Trophoblast cell (in vitro differentiated cells and primary cell): ENCODE measurements at regions not wholly inside any gene's neighbourhood (a gene's known extent, or its start where the extent isn't known, plus 50 kb on each side); places are given as distances from the start of the nearest gene placed in this dataset.

Experiments used
- DNase-seq, 2 donors: peaks; one replicate each; pipeline ENCODE4 v3.0.0-alpha.2; 2016
- H2AFZ ChIP-seq: 2 replicates; pipeline ENCODE4 v1.6.1; 2013; ENCODE audit warnings: low read length, moderate library complexity, mild to moderate bottlenecking; ENCODE audit not compliant: insufficient read depth, poor library complexity
- H2AK5ac ChIP-seq: 2 replicates; pipeline ENCODE4 v1.6.1; 2013; ENCODE audit warnings: mild to moderate bottlenecking, low read length
- H2BK120ac ChIP-seq: 2 replicates; pipeline ENCODE4 v1.6.1; 2013; ENCODE audit warnings: low read length, mild to moderate bottlenecking, moderate library complexity; ENCODE audit not compliant: insufficient read depth, poor library complexity
- H2BK12ac ChIP-seq: 2 replicates; pipeline ENCODE4 v1.6.1; 2013; ENCODE audit warnings: mild to moderate bottlenecking, low read length, moderate library complexity
- H2BK5ac ChIP-seq: 2 replicates; pipeline ENCODE4 v1.6.1; 2013; ENCODE audit warnings: low read length, low read depth, moderate library complexity, mild to moderate bottlenecking; ENCODE audit not compliant: poor library complexity
- H3K14ac ChIP-seq: 2 replicates; pipeline ENCODE4 v1.6.1; 2013; ENCODE audit warnings: mild to moderate bottlenecking, low read length
- H3K18ac ChIP-seq: 2 replicates; pipeline ENCODE4 v1.6.1; 2013; ENCODE audit warnings: mild to moderate bottlenecking, low read length
- H3K23ac ChIP-seq: 2 replicates; pipeline ENCODE4 v1.6.1; 2013; ENCODE audit warnings: low read length
- H3K27ac ChIP-seq: 2 replicates; pipeline ENCODE4 v1.5.1; 2013; ENCODE audit warnings: low read depth, mild to moderate bottlenecking, inconsistent platforms, low read length, moderate library complexity
- H3K27me3 ChIP-seq: 2 replicates; pipeline ENCODE4 v1.6.1; 2013; ENCODE audit warnings: inconsistent platforms, mild to moderate bottlenecking, low read length, moderate library complexity; ENCODE audit not compliant: insufficient read depth
- H3K36me3 ChIP-seq, 2 experiments: 1 replicate in 1 of 2; 2 replicates in 1 of 2; pipeline ENCODE4 v1.6.1; 2013; ENCODE audit warnings: low read length in 2 of 2, mild to moderate bottlenecking in 2 of 2, moderate library complexity in 1 of 2; ENCODE audit not compliant: insufficient read depth in 2 of 2, control insufficient read depth in 1 of 2
- H3K4ac ChIP-seq: 2 replicates; pipeline ENCODE4 v1.6.1; 2013; ENCODE audit warnings: low read depth, mild to moderate bottlenecking, low read length, moderate library complexity
- H3K4me1 ChIP-seq, 2 experiments: 1 replicate in 1 of 2; 2 replicates in 1 of 2; pipeline ENCODE4 v1.6.1; 2013; ENCODE audit warnings: low read length in 2 of 2, mild to moderate bottlenecking in 2 of 2, moderate library complexity in 1 of 2; ENCODE audit not compliant: insufficient read depth in 2 of 2, control insufficient read depth in 1 of 2
- H3K4me2 ChIP-seq: 2 replicates; pipeline ENCODE4 v1.6.1; 2013; ENCODE audit warnings: inconsistent platforms, mild to moderate bottlenecking, low read length, moderate library complexity
- H3K4me3 ChIP-seq: 2 replicates; pipeline ENCODE4 v1.5.1; 2013; ENCODE audit warnings: mild to moderate bottlenecking, low read depth, low read length, inconsistent platforms
- H3K79me1 ChIP-seq: one replicate; pipeline ENCODE4 v1.6.1; 2013; ENCODE audit warnings: low read length
- H3K79me2 ChIP-seq: 2 replicates; pipeline ENCODE4 v1.6.1; 2013; ENCODE audit warnings: low read length, mild to moderate bottlenecking; ENCODE audit not compliant: control insufficient read depth, insufficient read depth, poor library complexity
- H3K9ac ChIP-seq: 2 replicates; pipeline ENCODE4 v1.6.1; 2013; ENCODE audit warnings: mild to moderate bottlenecking, low read length
- H3K9me3 ChIP-seq: 2 replicates; pipeline ENCODE4 v1.6.1; 2013; ENCODE audit warnings: low read depth, mild to moderate bottlenecking, control low read depth, inconsistent platforms, low read length; ENCODE audit not compliant: insufficient read depth
- H4K12ac ChIP-seq: 2 replicates; pipeline ENCODE4 v1.6.1; 2013; ENCODE audit warnings: low read depth, mild to moderate bottlenecking, low read length, moderate library complexity
- H4K8ac ChIP-seq: 2 replicates; pipeline ENCODE4 v1.6.1; 2013; ENCODE audit warnings: low read depth, mild to moderate bottlenecking, low read length, moderate library complexity
- H4K91ac ChIP-seq: one replicate; pipeline ENCODE4 v1.6.1; 2013; ENCODE audit warnings: low read depth, mild to moderate bottlenecking, low read length, moderate library complexity
- WGBS: extraction: QIAGEN DNeasy Blood & Tissue Kit; methylation state at CpG from one replicate; pipeline ENCODE4 v1.1.7; 2013; ENCODE audit warnings: missing lambda C conversion rate; ENCODE audit not compliant: insufficient read length, insufficient coverage; ENCODE audit errors: extremely low coverage; 5-methylcytosine and 5-hydroxymethylcytosine counted together

- Histone ChIP-seq H3K4me2 (no peak overlapping the region), H3K18ac (no peak overlapping the region), H4K8ac (peak overlapping the region; percentile 60), H3K4ac (peak overlapping the region; percentile 91), H3K4me1 (peaks cover 5 to 6% of the 10 kb centered on the region in 2 experiments), H3K79me1 (peaks cover 29% of the 10 kb centered on the region), H2AFZ (no peak overlapping the region), H2BK5ac (peak overlapping the region; percentile 63), H3K9ac (no peak overlapping the region), H2AK5ac (no peak overlapping the region), H2BK12ac (peak overlapping the region; percentile 99), H3K27ac (peak overlapping the region; percentile 44), H3K14ac (peak overlapping the region; percentile 84), H3K36me3 (no peaks in the 10 kb centered on the region), H3K79me2 (peaks cover 2% of the 10 kb centered on the region), H3K9me3 (no peaks in the 10 kb centered on the region), H4K91ac (peak overlapping the region; percentile 92), H3K23ac (no peak overlapping the region), H3K4me3 (no peak overlapping the region), H2BK120ac (peak overlapping the region; percentile 94), H3K27me3 (no peaks in the 10 kb centered on the region), H4K12ac (no peak overlapping the region)
- DNase-seq = no peak
- WGBS = no CpG with 5 or more reads among the region's 2 CpGs
Observed at GRCh38 chr2:215699018-215699417, 263.1 kb upstream of the FN1 start.

- no peaks in the 10 kb centered on the region for H3K9me3 ChIP-seq
- no peak overlapping the region for H3K4me2 ChIP-seq
- H3K27ac ChIP-seq = no peak overlapping the region
- no peak overlapping the region for H2AFZ ChIP-seq
- H3K79me1 ChIP-seq = peaks cover 31% of the 10 kb centered on the region
- no peak overlapping the region for H3K4me3 ChIP-seq
- H3K27me3 ChIP-seq = no peaks in the 10 kb centered on the region
- no peak overlapping the region for H4K8ac ChIP-seq
- no peak overlapping the region for H3K23ac ChIP-seq
- DNase-seq = peak; percentile 25 to 58
- no peak overlapping the region for H3K18ac ChIP-seq
- H3K9ac ChIP-seq = no peak overlapping the region
- peak overlapping the region; percentile 9 for H3K14ac ChIP-seq
- H3K4ac ChIP-seq = no peak overlapping the region
- H2AK5ac ChIP-seq = no peak overlapping the region
- peaks cover 5% of the 10 kb centered on the region for H3K79me2 ChIP-seq
- no peaks in the 10 kb centered on the region for H3K36me3 ChIP-seq
- peaks cover 5 to 6% of the 10 kb centered on the region in 2 experiments for H3K4me1 ChIP-seq
- no CpG with 5 or more reads among the region's 2 CpGs for whole genome bisulfite sequencing
- peak overlapping the region; percentile 63 for H2BK5ac ChIP-seq
- H2BK12ac ChIP-seq = peak overlapping the region; percentile 99
- H4K12ac ChIP-seq = no peak overlapping the region
- peak overlapping the region; percentile 92 for H4K91ac ChIP-seq
- H2BK120ac ChIP-seq = peak overlapping the region; percentile 94
Observed at GRCh38 chr2:215698566-215698965, 262.7 kb upstream of the FN1 start.

DNA sequence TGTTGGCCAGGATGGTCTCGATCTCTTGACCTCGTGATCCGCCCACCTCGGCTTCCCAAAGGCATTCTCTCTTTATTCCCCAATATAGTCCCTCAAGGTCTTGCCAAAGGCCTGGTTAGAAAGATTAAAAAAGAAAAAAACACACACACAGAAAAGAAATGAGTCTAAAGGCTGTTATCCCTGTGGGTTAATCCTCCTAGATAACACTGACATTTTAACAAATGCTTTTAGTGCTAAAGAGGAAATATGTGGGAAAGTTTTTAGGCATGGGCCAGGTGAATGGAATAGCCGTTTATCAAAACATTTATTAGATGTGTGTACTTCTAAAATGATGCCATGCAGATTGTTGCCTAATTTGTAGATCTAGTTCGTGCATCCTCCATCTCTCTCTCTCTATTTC, 261.6 kb upstream of the FN1 start:
- no peak overlapping the region for H3K23ac ChIP-seq
- no peak for DNase-seq
- no peak overlapping the region for H3K14ac ChIP-seq
- no peak overlapping the region for H2BK12ac ChIP-seq
- H3K4me3 ChIP-seq = no peak overlapping the region
- H3K36me3 ChIP-seq = no peaks in the 10 kb centered on the region
- H4K12ac ChIP-seq = no peak overlapping the region
- H2BK5ac ChIP-seq = peak overlapping the region; percentile 40
- no peaks in the 10 kb centered on the region for H3K27me3 ChIP-seq
- H3K18ac ChIP-seq = no peak overlapping the region
- no CpG with 5 or more reads among the region's 6 CpGs for WGBS
- H4K8ac ChIP-seq = no peak overlapping the region
- peaks cover 6% of the 10 kb centered on the region for H3K79me2 ChIP-seq
- H3K27ac ChIP-seq = no peak overlapping the region
- H2BK120ac ChIP-seq = no peak overlapping the region
- H3K4me2 ChIP-seq = no peak overlapping the region
- peaks cover 3 to 9% of the 10 kb centered on the region in 2 experiments for H3K4me1 ChIP-seq
- no peak overlapping the region for H4K91ac ChIP-seq
- H3K79me1 ChIP-seq = peaks cover 35% of the 10 kb centered on the region
- H3K4ac ChIP-seq = no peak overlapping the region
- no peak overlapping the region for H2AK5ac ChIP-seq
- no peak overlapping the region for H3K9ac ChIP-seq
- no peaks in the 10 kb centered on the region for H3K9me3 ChIP-seq
- no peak overlapping the region for H2AFZ ChIP-seq

DNA sequence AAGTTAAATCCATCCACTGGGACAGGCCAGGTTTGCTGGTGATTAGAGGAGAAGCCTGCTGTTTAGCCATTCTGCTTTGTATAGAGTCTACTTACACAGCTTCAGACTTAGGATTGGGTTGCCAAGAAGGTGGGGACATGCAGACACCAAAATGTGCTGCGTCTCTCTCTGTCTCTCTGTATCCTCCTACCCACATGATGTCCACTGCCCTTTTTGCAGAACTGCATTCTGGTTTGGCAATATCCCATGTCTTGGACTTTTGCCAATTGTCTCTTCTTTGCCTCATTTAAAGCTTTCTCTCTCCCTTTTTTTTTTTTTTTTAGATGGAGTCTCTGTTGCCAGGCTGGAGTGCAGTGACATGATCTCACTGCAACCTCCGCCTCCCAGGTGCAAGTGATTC, 261.1 kb upstream of the FN1 start:
- H3K18ac ChIP-seq = peak overlapping the region; percentile 90
- no peaks in the 10 kb centered on the region for H3K36me3 ChIP-seq
- peak overlapping the region; percentile 94 for H2BK120ac ChIP-seq
- H3K79me2 ChIP-seq = peaks cover 6% of the 10 kb centered on the region
- H3K4ac ChIP-seq = peak overlapping the region; percentile 75
- no peak overlapping the region for H4K12ac ChIP-seq
- H4K8ac ChIP-seq = peak overlapping the region; percentile 85
- peak overlapping the region; percentile 99 for H2AK5ac ChIP-seq
- H3K27ac ChIP-seq = no peak overlapping the region
- no peaks in the 10 kb centered on the region for H3K9me3 ChIP-seq
- no peak overlapping the region for H2AFZ ChIP-seq
- no peak overlapping the region for H3K4me2 ChIP-seq
- peak overlapping the region; percentile 63 for H2BK5ac ChIP-seq
- no CpG with 5 or more reads among the region's 2 CpGs for WGBS
- H2BK12ac ChIP-seq = peak overlapping the region; percentile 100
- H3K27me3 ChIP-seq = no peaks in the 10 kb centered on the region
- peaks cover 3 to 9% of the 10 kb centered on the region in 2 experiments for H3K4me1 ChIP-seq
- H3K4me3 ChIP-seq = no peak overlapping the region
- H3K9ac ChIP-seq = no peak overlapping the region
- H3K79me1 ChIP-seq = peaks cover 34% of the 10 kb centered on the region
- H3K23ac ChIP-seq = no peak overlapping the region
- H3K14ac ChIP-seq = peak overlapping the region; percentile 90
- peak in 1 of 2 donors; percentile 75 for DNase-seq
- H4K91ac ChIP-seq = peak overlapping the region; percentile 89
